Liver (tissue), 7 donors: ENCODE measurements at regions not wholly inside any gene's neighbourhood (a gene's known extent, or its start where the extent isn't known, plus 50 kb on each side); places are given as distances from the start of the nearest gene placed in this dataset.

Source experiments
- DNase-seq: peaks from one replicate; pipeline ENCODE4 v3.0.0-alpha.2; 2017; ENCODE audit warnings: low spot score
- H3K27ac ChIP-seq, 2 donors: one replicate each; pipeline ENCODE4 v1.7.0; 2013; ENCODE audit warnings: inconsistent platforms in 2 of 2, low read length in 2 of 2, control low read depth in 1 of 2, low read depth in 1 of 2, mild to moderate bottlenecking in 1 of 2
- H3K27me3 ChIP-seq, 4 donors: one replicate each; pipeline versions ENCODE4 v1.6.1 to v1.7.0; 2013; ENCODE audit warnings: low read length in 3 of 4, inconsistent platforms in 1 of 4, mild to moderate bottlenecking in 1 of 4, moderate library complexity in 1 of 4; ENCODE audit not compliant: control insufficient read depth in 4 of 4, insufficient read depth in 4 of 4
- H3K36me3 ChIP-seq, 4 donors: one replicate each; pipeline versions ENCODE4 v1.6.1 to v1.7.0; 2013; ENCODE audit warnings: low read length in 3 of 4, mild to moderate bottlenecking in 3 of 4, low read depth in 1 of 4, moderate library complexity in 1 of 4; ENCODE audit not compliant: control insufficient read depth in 4 of 4, insufficient read depth in 3 of 4
- H3K4me1 ChIP-seq, 4 donors: one replicate each; pipeline versions ENCODE4 v1.6.1 to v1.7.0; 2013; ENCODE audit warnings: low read length in 3 of 4, mild to moderate bottlenecking in 3 of 4, moderate library complexity in 1 of 4; ENCODE audit not compliant: control insufficient read depth in 4 of 4, insufficient read depth in 4 of 4
- H3K4me3 ChIP-seq, 3 donors: one replicate each; pipeline versions ENCODE4 v1.6.1 to v1.7.0; 2013; ENCODE audit warnings: low read length in 3 of 3, control low read depth in 1 of 3, low read depth in 1 of 3, mild to moderate bottlenecking in 1 of 3
- H3K9ac ChIP-seq, 2 donors: one replicate each; pipeline ENCODE4 v1.7.0; 2013; ENCODE audit warnings: low read length in 2 of 2, mild to moderate bottlenecking in 2 of 2, moderate library complexity in 2 of 2, control low read depth in 1 of 2, low read depth in 1 of 2
- H3K9me3 ChIP-seq, 4 donors: one replicate each; pipeline versions ENCODE4 v1.6.1 to v1.7.0; 2013; ENCODE audit warnings: low read length in 3 of 4; ENCODE audit not compliant: control insufficient read depth in 4 of 4
- ATF3 ChIP-seq: IDR thresholded peaks from 2 replicates; pipeline ENCODE4 v1.6.1; 2016; ENCODE audit warnings: antibody characterized with exemption
- FOXA1 ChIP-seq: IDR thresholded peaks from 2 replicates; pipeline ENCODE4 v1.6.1; 2016; ENCODE audit warnings: antibody characterized with exemption
- FOXA2 ChIP-seq: IDR thresholded peaks from 2 replicates; pipeline ENCODE4 v1.6.1; 2016; ENCODE audit warnings: antibody characterized with exemption
- GABPA ChIP-seq, 2 donors: IDR thresholded peaks in 1 of 2; conservative IDR thresholded peaks in 1 of 2; 2 replicates each; pipeline ENCODE4 v1.6.1; 2016; ENCODE audit warnings: antibody characterized with exemption in 2 of 2, mild to moderate bottlenecking in 1 of 2, moderate library complexity in 1 of 2
- HNF4A ChIP-seq, 2 donors: conservative IDR thresholded peaks; 2 replicates each; pipeline ENCODE4 v1.6.1; 2016; ENCODE audit warnings: antibody characterized with exemption in 2 of 2, mild to moderate bottlenecking in 2 of 2
- HNF4G ChIP-seq: IDR thresholded peaks from 2 replicates; pipeline ENCODE4 v1.6.1; 2016; ENCODE audit warnings: antibody characterized with exemption
- JUND ChIP-seq, 2 donors: IDR thresholded peaks; 2 replicates each; pipeline ENCODE4 v1.6.1; 2016; ENCODE audit warnings: antibody characterized with exemption in 2 of 2
- NR2F2 ChIP-seq: IDR thresholded peaks from 2 replicates; pipeline ENCODE4 v1.6.1; 2016; ENCODE audit warnings: antibody characterized with exemption
- RAD21 ChIP-seq, 2 donors: IDR thresholded peaks; 2 replicates each; pipeline ENCODE4 v1.6.1; 2016; ENCODE audit warnings: antibody characterized with exemption in 2 of 2, mild to moderate bottlenecking in 2 of 2
- RXRA ChIP-seq, 2 donors: IDR thresholded peaks; 2 replicates each; pipeline ENCODE4 v1.6.1; 2017 to 2018; ENCODE audit warnings: antibody characterized with exemption in 2 of 2, mild to moderate bottlenecking in 1 of 2
- SP1 ChIP-seq: IDR thresholded peaks from 2 replicates; pipeline ENCODE4 v1.6.1; 2018; ENCODE audit warnings: antibody characterized with exemption, mild to moderate bottlenecking
- TAF1 ChIP-seq: conservative IDR thresholded peaks from 2 replicates; pipeline ENCODE4 v1.6.1; 2016; ENCODE audit warnings: antibody characterized with exemption, mild to moderate bottlenecking
- YY1 ChIP-seq: IDR thresholded peaks from 2 replicates; pipeline ENCODE4 v1.6.1; 2016; ENCODE audit warnings: antibody characterized with exemption, mild to moderate bottlenecking
- ZBTB33 ChIP-seq: IDR thresholded peaks from 2 replicates; pipeline ENCODE4 v1.6.1; 2016; ENCODE audit warnings: antibody characterized with exemption
- WGBS: extraction: QIAGEN DNeasy Blood & Tissue Kit; methylation state at CpG from one replicate; pipeline ENCODE4 v1.1.7; 2013; 5-methylcytosine and 5-hydroxymethylcytosine counted together
- TF ChIP-seq, protein P1 (sequence below): IDR thresholded peaks from 2 replicates; pipeline ENCODE4 v1.6.1; 2016; ENCODE audit warnings: antibody characterized with exemption, mild to moderate bottlenecking
- donor health status: healthy.
- donor health status: healthy.
- donor health status: healthy.
- donor health status: healthy.

GRCh38 chr3:82957079-82957478 lies 1195.6 kb upstream of the GBE1 start:
- H3K4me3 ChIP-seq = no peak overlapping the region
- peaks cover 0 to 3% (median 0%) of the 10 kb centered on the region in 4 donors for H3K9me3 ChIP-seq
- 56% methylated on average over 1 of the region's 1 CpG for WGBS
- no peaks in the 10 kb centered on the region for H3K36me3 ChIP-seq
- no peaks in the 10 kb centered on the region for H3K4me1 ChIP-seq
- TF ChIP-seq TAF1 = no peak
- TF ChIP-seq RAD21 (IDR thresholded peaks at IDR 0.05) = no peak
- TF ChIP-seq, protein P1, sequence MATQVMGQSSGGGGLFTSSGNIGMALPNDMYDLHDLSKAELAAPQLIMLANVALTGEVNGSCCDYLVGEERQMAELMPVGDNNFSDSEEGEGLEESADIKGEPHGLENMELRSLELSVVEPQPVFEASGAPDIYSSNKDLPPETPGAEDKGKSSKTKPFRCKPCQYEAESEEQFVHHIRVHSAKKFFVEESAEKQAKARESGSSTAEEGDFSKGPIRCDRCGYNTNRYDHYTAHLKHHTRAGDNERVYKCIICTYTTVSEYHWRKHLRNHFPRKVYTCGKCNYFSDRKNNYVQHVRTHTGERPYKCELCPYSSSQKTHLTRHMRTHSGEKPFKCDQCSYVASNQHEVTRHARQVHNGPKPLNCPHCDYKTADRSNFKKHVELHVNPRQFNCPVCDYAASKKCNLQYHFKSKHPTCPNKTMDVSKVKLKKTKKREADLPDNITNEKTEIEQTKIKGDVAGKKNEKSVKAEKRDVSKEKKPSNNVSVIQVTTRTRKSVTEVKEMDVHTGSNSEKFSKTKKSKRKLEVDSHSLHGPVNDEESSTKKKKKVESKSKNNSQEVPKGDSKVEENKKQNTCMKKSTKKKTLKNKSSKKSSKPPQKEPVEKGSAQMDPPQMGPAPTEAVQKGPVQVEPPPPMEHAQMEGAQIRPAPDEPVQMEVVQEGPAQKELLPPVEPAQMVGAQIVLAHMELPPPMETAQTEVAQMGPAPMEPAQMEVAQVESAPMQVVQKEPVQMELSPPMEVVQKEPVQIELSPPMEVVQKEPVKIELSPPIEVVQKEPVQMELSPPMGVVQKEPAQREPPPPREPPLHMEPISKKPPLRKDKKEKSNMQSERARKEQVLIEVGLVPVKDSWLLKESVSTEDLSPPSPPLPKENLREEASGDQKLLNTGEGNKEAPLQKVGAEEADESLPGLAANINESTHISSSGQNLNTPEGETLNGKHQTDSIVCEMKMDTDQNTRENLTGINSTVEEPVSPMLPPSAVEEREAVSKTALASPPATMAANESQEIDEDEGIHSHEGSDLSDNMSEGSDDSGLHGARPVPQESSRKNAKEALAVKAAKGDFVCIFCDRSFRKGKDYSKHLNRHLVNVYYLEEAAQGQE = no peak
- TF ChIP-seq HNF4A (conservative IDR thresholded peaks at IDR 0.05) = no peak
- TF ChIP-seq FOXA2 = no peak
- no peak for TF ChIP-seq ATF3
- no peak for TF ChIP-seq RXRA (IDR thresholded peaks at IDR 0.05)
- no peak for TF ChIP-seq FOXA1
- TF ChIP-seq HNF4G = no peak
- no peaks in the 10 kb centered on the region for H3K27me3 ChIP-seq
- H3K9ac ChIP-seq = no peak overlapping the region
- H3K27ac ChIP-seq = no peak overlapping the region
- no peak for DNase-seq

- no peak for TF ChIP-seq SP1
- TF ChIP-seq, protein P1 = no peak
- TF ChIP-seq YY1 = no peak
- no peak for TF ChIP-seq GABPA (IDR thresholded peaks at IDR 0.05 in 1 of 2, conservative IDR thresholded peaks at IDR 0.05 in 1 of 2)
- no peak for TF ChIP-seq JUND (IDR thresholded peaks at IDR 0.05)
- no peak for TF ChIP-seq NR2F2
- no peak for TF ChIP-seq RXRA (IDR thresholded peaks at IDR 0.05)
- TF ChIP-seq FOXA1 = no peak
- TF ChIP-seq FOXA2 = no peak
- no peak for TF ChIP-seq HNF4A (conservative IDR thresholded peaks at IDR 0.05)
- no peak for TF ChIP-seq ATF3
- no peak for TF ChIP-seq ZBTB33
- no peak for TF ChIP-seq HNF4G
- no peak for TF ChIP-seq RAD21 (IDR thresholded peaks at IDR 0.05)
- no peaks in the 10 kb centered on the region for H3K36me3 ChIP-seq
- H3K4me3 ChIP-seq = no peak overlapping the region
- H3K27ac ChIP-seq = no peak overlapping the region
- H3K4me1 ChIP-seq = no peaks in the 10 kb centered on the region
- no peak for DNase-seq
- no peak overlapping the region for H3K9ac ChIP-seq
- H3K9me3 ChIP-seq = peaks cover 0 to 3% (median 0%) of the 10 kb centered on the region in 4 donors
- no peaks in the 10 kb centered on the region for H3K27me3 ChIP-seq
- WGBS = 82% methylated on average over 1 of the region's 1 CpG
Measured at GRCh38 chr3:82954486-82954885, 1193.0 kb upstream of the GBE1 start.
